H1 (cell line): ENCODE measurements at regions not wholly inside any gene's neighbourhood (a gene's known extent, or its start where the extent isn't known, plus 50 kb on each side); places are given as distances from the start of the nearest gene placed in this dataset.
A peak's percentile ranks its signal among the peaks of the same experiment; 100 is the strongest.

Experiments
- CTCF ChIA-PET: fragments of 300-600 bp; sonication (Branson Sonifier 250); formaldehyde crosslinking; loops from one replicate; lab custom pipeline; 2021; ENCODE audit not compliant: partially characterized antibody; lab: Charles Lee
- POLR2A ChIA-PET: fragments of 300-600 bp; sonication (Branson Sonifier 250); formaldehyde crosslinking; loops from one replicate; lab custom pipeline; 2021; ENCODE audit warnings: inconsistent platforms; ENCODE audit not compliant: partially characterized antibody; lab: Charles Lee
- DNase-seq, 2 experiments: peaks; one replicate each; pipeline versions ENCODE4 v3.0.0 to v3.0.0-alpha.2; 2010 to 2022; ENCODE audit warnings: low spot score in 2 of 2, low read depth in 1 of 2, mixed read lengths in 1 of 2
- FAIRE-seq: peaks from 2 replicates; lab custom pipeline; 2011; peaks lifted over from hg19 to GRCh38; lab: Jason Lieb, UNC
- H2AFZ ChIP-seq: 2 replicates; pipeline ENCODE4 v1.8.1; 2012; ENCODE audit warnings: low read length, inconsistent platforms
- H2AK5ac ChIP-seq: 2 replicates; pipeline ENCODE4 v1.6.1; 2013; ENCODE audit warnings: low read depth, low read length
- H2BK120ac ChIP-seq: replicated peaks from 2 replicates; pipeline ENCODE3; 2013; ENCODE audit warnings: low read depth, low read length, inconsistent platforms
- H2BK12ac ChIP-seq: 2 replicates; pipeline ENCODE4 v1.6.1; 2013; ENCODE audit warnings: low read depth, low read length
- H2BK15ac ChIP-seq: 2 replicates; pipeline ENCODE4 v1.6.1; 2013; ENCODE audit warnings: low read length
- H2BK20ac ChIP-seq: 2 replicates; pipeline ENCODE4 v1.6.1; 2013; ENCODE audit warnings: low read length
- H2BK5ac ChIP-seq: 2 replicates; pipeline ENCODE4 v1.6.1; 2013; ENCODE audit warnings: low read depth, low read length
- H3K14ac ChIP-seq: 2 replicates; pipeline ENCODE4 v1.6.1; 2013; ENCODE audit warnings: inconsistent platforms; ENCODE audit not compliant: insufficient read length
- H3K18ac ChIP-seq: 2 replicates; pipeline ENCODE4 v1.6.1; 2013; ENCODE audit warnings: low read length; ENCODE audit errors: extremely low read depth
- H3K23ac ChIP-seq: 2 replicates; pipeline ENCODE4 v1.6.1; 2013; ENCODE audit warnings: inconsistent platforms; ENCODE audit not compliant: insufficient read length
- H3K23me2 ChIP-seq: 2 replicates; pipeline ENCODE4 v1.6.1; 2013; ENCODE audit warnings: low read depth, low read length
- H3K27ac ChIP-seq: 2 replicates; pipeline ENCODE4 v1.6.1; 2011; ENCODE audit warnings: low read depth, low read length, inconsistent platforms
- H3K27me3 ChIP-seq, 4 experiments: replicated peaks in 1 of 4; 1 replicate in 1 of 4; 2 replicates in 3 of 4; pipeline versions ENCODE4 v1.6.1 to v1.8.1; 2011 to 2013; ENCODE audit warnings: low read length in 3 of 4, mild to moderate bottlenecking in 3 of 4, inconsistent platforms in 2 of 4, mixed read lengths in 2 of 4, moderate library complexity in 1 of 4; ENCODE audit not compliant: control insufficient read depth in 3 of 4, insufficient read depth in 3 of 4; ENCODE audit errors: extremely low read depth in 1 of 4
- H3K36me3 ChIP-seq, 4 experiments: 2 replicates each; pipeline versions ENCODE4 v1.6.1 to v1.8.1; 2011 to 2013; ENCODE audit warnings: mild to moderate bottlenecking in 4 of 4, low read length in 3 of 4, moderate library complexity in 2 of 4, control low read depth in 1 of 4, inconsistent platforms in 1 of 4; ENCODE audit not compliant: insufficient read depth in 4 of 4, control insufficient read depth in 2 of 4
- H3K4ac ChIP-seq: replicated peaks from 2 replicates; pipeline ENCODE3; 2013; ENCODE audit warnings: low read length, low read depth, mixed read lengths, inconsistent platforms; ENCODE audit not compliant: insufficient read length
- H3K4me1 ChIP-seq, 4 experiments: replicated peaks in 1 of 4; 1 replicate in 1 of 4; 2 replicates in 3 of 4; pipeline versions ENCODE4 v1.6.1 to v1.8.1; 2011 to 2013; ENCODE audit warnings: low read length in 3 of 4, inconsistent platforms in 2 of 4, mixed read lengths in 1 of 4; ENCODE audit not compliant: insufficient read depth in 4 of 4, control insufficient read depth in 3 of 4
- H3K4me2 ChIP-seq, 2 experiments: 2 replicates each; pipeline versions ENCODE4 v1.6.1 to v1.8.1; 2011 to 2013; ENCODE audit warnings: low read depth in 2 of 2, low read length in 2 of 2, control low read depth in 1 of 2, inconsistent platforms in 1 of 2, mild to moderate bottlenecking in 1 of 2; ENCODE audit not compliant: insufficient read depth in 1 of 2
- H3K4me3 ChIP-seq, 4 experiments: fragments of 200-600, 300-600 bp in 1 of 4; sonication (generic), shearing (Covaris generic), sonication (Bioruptor Twin) in 1 of 4; 2 replicates each; pipeline versions ENCODE4 v1.5.1 to v1.8.1; 2011 to 2016; ENCODE audit warnings: low read length in 4 of 4, low read depth in 3 of 4, control low read depth in 2 of 4, inconsistent platforms in 2 of 4, mild to moderate bottlenecking in 2 of 4, mixed read lengths in 1 of 4, moderate library complexity in 1 of 4; ENCODE audit not compliant: insufficient read depth in 2 of 4; ENCODE audit errors: extremely low read depth in 1 of 4
- H3K56ac ChIP-seq: replicated peaks from 2 replicates; pipeline ENCODE3; 2013; ENCODE audit warnings: low read depth, mild to moderate bottlenecking, mixed read lengths, low read length, inconsistent platforms; ENCODE audit not compliant: insufficient read length
- H3K79me1 ChIP-seq: 2 replicates; pipeline ENCODE4 v1.6.1; 2013; ENCODE audit warnings: low read depth, low read length, control low read depth
- H3K79me2 ChIP-seq, 2 experiments: 2 replicates each; pipeline versions ENCODE4 v1.6.1 to v1.8.1; 2012 to 2013; ENCODE audit warnings: low read length in 2 of 2, mild to moderate bottlenecking in 2 of 2, inconsistent platforms in 1 of 2; ENCODE audit not compliant: insufficient read depth in 2 of 2, control insufficient read depth in 1 of 2
- H3K9ac ChIP-seq, 4 experiments: replicated peaks in 1 of 4; 1 replicate in 1 of 4; 2 replicates in 3 of 4; pipeline versions ENCODE4 v1.6.1 to v1.8.1; 2011 to 2013; ENCODE audit warnings: low read depth in 3 of 4, low read length in 3 of 4, control low read depth in 2 of 4, mild to moderate bottlenecking in 2 of 4, moderate library complexity in 2 of 4, inconsistent platforms in 1 of 4; ENCODE audit errors: extremely low read depth in 1 of 4
- H3K9me3 ChIP-seq, 2 experiments: 2 replicates each; pipeline versions ENCODE4 v1.6.1 to v1.8.1; 2012 to 2013; ENCODE audit warnings: mild to moderate bottlenecking in 2 of 2, moderate library complexity in 2 of 2, control low read depth in 1 of 2, inconsistent platforms in 1 of 2, low read depth in 1 of 2, low read length in 1 of 2, mixed read lengths in 1 of 2; ENCODE audit not compliant: insufficient read depth in 2 of 2
- H4K20me1 ChIP-seq, 2 experiments: replicated peaks in 1 of 2; 2 replicates each; pipeline versions ENCODE3 to v1.8.1; 2011 to 2013; ENCODE audit warnings: inconsistent platforms in 2 of 2, low read length in 2 of 2, mild to moderate bottlenecking in 1 of 2; ENCODE audit not compliant: insufficient read depth in 2 of 2, control insufficient read depth in 1 of 2
- H4K5ac ChIP-seq: 2 replicates; pipeline ENCODE4 v1.6.1; 2013; ENCODE audit warnings: low read length, low read depth, mixed read lengths, inconsistent platforms; ENCODE audit not compliant: insufficient read length
- H4K8ac ChIP-seq: 2 replicates; pipeline ENCODE4 v1.8.0; 2013; ENCODE audit warnings: mild to moderate bottlenecking, moderate library complexity, low read length, inconsistent platforms; ENCODE audit not compliant: insufficient read depth; ENCODE audit errors: extremely low read depth
- H4K91ac ChIP-seq: replicated peaks from 2 replicates; pipeline ENCODE3; 2013; ENCODE audit warnings: low read length, mixed read lengths, inconsistent platforms; ENCODE audit not compliant: insufficient read length
- EP300 ChIP-seq, 2 experiments: IDR thresholded peaks; 1 replicate in 1 of 2; 2 replicates in 1 of 2; pipeline ENCODE4 v1.6.1; 2011 to 2012; ENCODE audit warnings: low read depth in 2 of 2, low read length in 2 of 2, mild to moderate bottlenecking in 2 of 2, borderline replicate concordance in 1 of 2, inconsistent platforms in 1 of 2, moderate library complexity in 1 of 2
- GTF2F1 ChIP-seq: IDR thresholded peaks from 2 replicates; pipeline ENCODE4 v1.6.1; 2012; ENCODE audit warnings: low read depth, low read length, improper control_type of control experiment, borderline replicate concordance
- JUN ChIP-seq: IDR thresholded peaks from 2 replicates; pipeline ENCODE4 v1.6.1; 2011; ENCODE audit warnings: low read depth, mild to moderate bottlenecking, improper control_type of control experiment, low read length
- KDM4A ChIP-seq: IDR thresholded peaks from one replicate; pipeline ENCODE4 v1.7.1; 2012; ENCODE audit warnings: low read depth, mild to moderate bottlenecking, moderate library complexity, low read length, inconsistent platforms; ENCODE audit not compliant: severe bottlenecking
- KDM5A ChIP-seq: fragments of 200-600 bp; IDR thresholded peaks from 2 replicates; pipeline ENCODE4 v1.7.1; 2012; ENCODE audit warnings: mild to moderate bottlenecking, low read length, inconsistent platforms, mixed read lengths
- RAD21 ChIP-seq, 2 experiments: IDR thresholded peaks in 1 of 2; conservative IDR thresholded peaks in 1 of 2; 2 replicates each; pipeline ENCODE4 v1.6.1; 2011; ENCODE audit warnings: low read depth in 2 of 2, low read length in 2 of 2, improper control_type of control experiment in 1 of 2, inconsistent platforms in 1 of 2, mild to moderate bottlenecking in 1 of 2, moderate library complexity in 1 of 2
- RBBP5 ChIP-seq: IDR thresholded peaks from 2 replicates; pipeline ENCODE4 v1.7.1; 2012; ENCODE audit warnings: low read depth, mild to moderate bottlenecking, inconsistent platforms, low read length, moderate library complexity, borderline replicate concordance
- SIN3A ChIP-seq, 2 experiments: IDR thresholded peaks in 1 of 2; conservative IDR thresholded peaks in 1 of 2; 2 replicates each; pipeline ENCODE4 v1.6.1; 2011 to 2012; ENCODE audit warnings: low read length in 2 of 2, improper control_type of control experiment in 1 of 2, low read depth in 1 of 2, mild to moderate bottlenecking in 1 of 2
- TBP ChIP-seq: IDR thresholded peaks from 2 replicates; pipeline ENCODE4 v1.6.1; 2011; ENCODE audit warnings: low read depth, low read length, improper control_type of control experiment
- WGBS, 2 experiments: shearing (Covaris generic) in 1 of 2; methylation state at CpG; one replicate each; pipeline versions ENCODE4 v1.1.6 to v1.1.7; 2013 to 2015; ENCODE audit warnings: low lambda C conversion rate in 2 of 2, mixed read lengths in 2 of 2, inconsistent platforms in 1 of 2, low coverage in 1 of 2, missing lambda C conversion rate in 1 of 2; ENCODE audit not compliant: insufficient replicate concordance in 2 of 2, insufficient coverage in 1 of 2, insufficient read length in 1 of 2; ENCODE audit errors: extremely low coverage in 1 of 2, missing lambda C conversion rate in 1 of 2; 5-methylcytosine and 5-hydroxymethylcytosine counted together
- TF ChIP-seq, protein P1 (sequence below), 3 experiments: IDR thresholded peaks; 1 replicate in 2 of 3; 2 replicates in 1 of 3; pipeline versions ENCODE4 v1.5.1 to v1.6.1; 2011; ENCODE audit warnings: low read length in 3 of 3, mild to moderate bottlenecking in 3 of 3, inconsistent platforms in 2 of 3, low read depth in 1 of 3, moderate library complexity in 1 of 3; ENCODE audit not compliant: insufficient read depth in 1 of 3; ENCODE audit errors: control extremely low read depth in 1 of 3

GRCh38 chr10:6786579-6787031, 206.5 kb upstream of the PRKCQ start:
- Histone ChIP-seq H3K27me3 (no peaks in the 10 kb centered on the region), H3K56ac (no peak overlapping the region), H2BK120ac (no peak overlapping the region), H3K4me3 (no peak overlapping the region), H3K23ac (no peak overlapping the region), H3K79me1 (no peaks in the 10 kb centered on the region), H3K27ac (no peak overlapping the region), H2AFZ (no peak overlapping the region), H4K8ac (no peak overlapping the region), H2BK20ac (no peak overlapping the region), H3K18ac (no peak overlapping the region), H3K14ac (no peak overlapping the region), H3K9me3 (no peaks in the 10 kb centered on the region), H3K79me2 (no peaks in the 10 kb centered on the region), H3K23me2 (peaks cover 6% of the 10 kb centered on the region; the same call in 1 of the 2 replicates), H2BK15ac (no peak overlapping the region), H2BK5ac (0 out of 2 replicates have a peak overlapping the region, but pooled peaks have one; percentile 72), H4K20me1 (no peaks in the 10 kb centered on the region), H2AK5ac (no peak overlapping the region), H2BK12ac (peak overlapping the region; percentile 71; the same call in 1 of the 2 replicates), H4K91ac (no peak overlapping the region), H3K4me2 (no peak overlapping the region), H3K4me1 (peaks cover 0 to 15% (median 3%) of the 10 kb centered on the region in 4 experiments; a peak in 5 of 7 replicates), H4K5ac (no peak overlapping the region), H3K36me3 (peaks cover 0 to 2% (median 0%) of the 10 kb centered on the region in 4 experiments; a peak in 1 of 8 replicates), H3K9ac (no peak overlapping the region), H3K4ac (no peak overlapping the region)
- CTCF ChIA-PET = interaction anchor here (0.6 to 1.2 kb wide), 4 partner anchors 65 to 134 kb away, joined by 3 to 4 read pairs (median 3); no protein-coding TSS in a partner anchor
- DNase-seq (no peak), FAIRE-seq (no peak)
- POLR2A ChIA-PET = interaction anchor here (1.3 kb wide), 1 partner anchor 11 kb away, joined by 4 read pairs; no protein-coding TSS in a partner anchor
- WGBS, 2 experiments = 81% methylated on average over 10 of the region's 10 CpGs; no CpG with 5 or more reads in 1 of the 2 experiments
- no peak for TF ChIP-seq TBP
- TF ChIP-seq SIN3A (conservative IDR thresholded peaks at IDR 0.05 in 1 of 2, IDR thresholded peaks at IDR 0.05 in 1 of 2; ENCODE audit: low read depth in 1 of 2, low read length in 2 of 2) = no peak
- TF ChIP-seq, protein P1, sequence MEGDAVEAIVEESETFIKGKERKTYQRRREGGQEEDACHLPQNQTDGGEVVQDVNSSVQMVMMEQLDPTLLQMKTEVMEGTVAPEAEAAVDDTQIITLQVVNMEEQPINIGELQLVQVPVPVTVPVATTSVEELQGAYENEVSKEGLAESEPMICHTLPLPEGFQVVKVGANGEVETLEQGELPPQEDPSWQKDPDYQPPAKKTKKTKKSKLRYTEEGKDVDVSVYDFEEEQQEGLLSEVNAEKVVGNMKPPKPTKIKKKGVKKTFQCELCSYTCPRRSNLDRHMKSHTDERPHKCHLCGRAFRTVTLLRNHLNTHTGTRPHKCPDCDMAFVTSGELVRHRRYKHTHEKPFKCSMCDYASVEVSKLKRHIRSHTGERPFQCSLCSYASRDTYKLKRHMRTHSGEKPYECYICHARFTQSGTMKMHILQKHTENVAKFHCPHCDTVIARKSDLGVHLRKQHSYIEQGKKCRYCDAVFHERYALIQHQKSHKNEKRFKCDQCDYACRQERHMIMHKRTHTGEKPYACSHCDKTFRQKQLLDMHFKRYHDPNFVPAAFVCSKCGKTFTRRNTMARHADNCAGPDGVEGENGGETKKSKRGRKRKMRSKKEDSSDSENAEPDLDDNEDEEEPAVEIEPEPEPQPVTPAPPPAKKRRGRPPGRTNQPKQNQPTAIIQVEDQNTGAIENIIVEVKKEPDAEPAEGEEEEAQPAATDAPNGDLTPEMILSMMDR (IDR thresholded peaks at IDR 0.05; ENCODE audit: control extremely low read depth in 1 of 3, insufficient read depth in 1 of 3, low read depth in 1 of 3, low read length in 3 of 3) = no peak
- TF ChIP-seq JUN = no peak
- TF ChIP-seq RBBP5 = no peak
- no peak for TF ChIP-seq EP300 (IDR thresholded peaks at IDR 0.05; ENCODE audit: borderline replicate concordance in 1 of 2, low read depth in 2 of 2, low read length in 2 of 2)
- TF ChIP-seq KDM5A = no peak
- no peak for TF ChIP-seq GTF2F1
- no peak for TF ChIP-seq KDM4A
- no peak for TF ChIP-seq RAD21 (IDR thresholded peaks at IDR 0.05 in 1 of 2, conservative IDR thresholded peaks at IDR 0.05 in 1 of 2; ENCODE audit: low read depth in 2 of 2, low read length in 2 of 2)
